H9 (cell line): ENCODE measurements at regions not wholly inside any gene's neighbourhood (a gene's known extent, or its start where the extent isn't known, plus 50 kb on each side); places are given as distances from the start of the nearest gene placed in this dataset.

Experiments
- DNase-seq: peaks from one replicate; pipeline ENCODE4 v3.0.0-alpha.2; 2017
- H2AFZ ChIP-seq: one replicate; pipeline ENCODE4 v1.6.1; 2013; ENCODE audit warnings: mild to moderate bottlenecking, low read length, control low read depth, moderate library complexity
- H2AK5ac ChIP-seq: 2 replicates; pipeline ENCODE4 v1.6.1; 2013; ENCODE audit warnings: low read length, control low read depth, mixed read lengths; ENCODE audit not compliant: insufficient read length
- H2BK120ac ChIP-seq: one replicate; pipeline ENCODE4 v1.6.1; 2013; ENCODE audit warnings: low read depth, mild to moderate bottlenecking, low read length, control low read depth, inconsistent platforms; ENCODE audit not compliant: poor library complexity, severe bottlenecking
- H2BK12ac ChIP-seq: 2 replicates; pipeline ENCODE4 v1.6.1; 2013; ENCODE audit warnings: low read length, control low read depth, mixed read lengths, low read depth; ENCODE audit not compliant: insufficient read length
- H2BK15ac ChIP-seq: 2 replicates; pipeline ENCODE4 v1.6.1; 2013; ENCODE audit warnings: low read depth, low read length, control low read depth
- H2BK20ac ChIP-seq: one replicate; pipeline ENCODE4 v1.6.1; 2013; ENCODE audit warnings: low read depth, mild to moderate bottlenecking, low read length, control low read depth, inconsistent platforms; ENCODE audit not compliant: poor library complexity, severe bottlenecking
- H2BK5ac ChIP-seq: 2 replicates; pipeline ENCODE4 v1.6.1; 2013; ENCODE audit warnings: low read length, control low read depth, mixed read lengths; ENCODE audit not compliant: insufficient read length
- H3K14ac ChIP-seq: 2 replicates; pipeline ENCODE4 v1.6.1; 2013; ENCODE audit warnings: low read length, control low read depth; ENCODE audit not compliant: insufficient read depth
- H3K18ac ChIP-seq: 2 replicates; pipeline ENCODE4 v1.6.1; 2013; ENCODE audit warnings: low read depth, mild to moderate bottlenecking, mixed read lengths, low read length, control low read depth; ENCODE audit not compliant: insufficient read length
- H3K23ac ChIP-seq: 2 replicates; pipeline ENCODE4 v1.6.1; 2013; ENCODE audit warnings: low read length, control low read depth, mixed read lengths, low read depth; ENCODE audit not compliant: insufficient read length
- H3K23me2 ChIP-seq: 2 replicates; pipeline ENCODE4 v1.6.1; 2013; ENCODE audit warnings: low read depth, mild to moderate bottlenecking, mixed read lengths, low read length, control low read depth; ENCODE audit not compliant: insufficient read length, poor library complexity, severe bottlenecking
- H3K27ac ChIP-seq: 2 replicates; pipeline ENCODE4 v1.5.1; 2013; ENCODE audit warnings: low read length, control low read depth, mixed read lengths, low read depth; ENCODE audit not compliant: insufficient read length
- H3K27me3 ChIP-seq: 2 replicates; pipeline ENCODE4 v1.6.1; 2013; ENCODE audit warnings: low read length, control low read depth, inconsistent platforms; ENCODE audit not compliant: insufficient read depth
- H3K4ac ChIP-seq: 2 replicates; pipeline ENCODE4 v1.6.1; 2013; ENCODE audit warnings: low read depth, mild to moderate bottlenecking, control low read depth, inconsistent platforms, low read length, moderate library complexity
- H3K4me1 ChIP-seq: 2 replicates; pipeline ENCODE4 v1.6.1; 2013; ENCODE audit warnings: low read length, control low read depth, inconsistent platforms; ENCODE audit not compliant: insufficient read depth
- H3K4me2 ChIP-seq: 2 replicates; pipeline ENCODE4 v1.6.1; 2013; ENCODE audit warnings: low read length, control low read depth, mixed read lengths; ENCODE audit not compliant: insufficient read length, insufficient read depth
- H3K56ac ChIP-seq: 2 replicates; pipeline ENCODE4 v1.6.1; 2013; ENCODE audit warnings: low read depth, mild to moderate bottlenecking, mixed read lengths, low read length, control low read depth; ENCODE audit not compliant: insufficient read length
- H3K79me1 ChIP-seq: 2 replicates; pipeline ENCODE4 v1.6.1; 2013; ENCODE audit warnings: low read depth, mild to moderate bottlenecking, moderate library complexity, low read length, control low read depth, inconsistent platforms; ENCODE audit not compliant: insufficient read depth, poor library complexity, severe bottlenecking
- H3K79me2 ChIP-seq: 2 replicates; pipeline ENCODE4 v1.6.1; 2013; ENCODE audit warnings: low read length, control low read depth, inconsistent platforms; ENCODE audit not compliant: insufficient read depth
- H3K9ac ChIP-seq: 2 replicates; pipeline ENCODE4 v1.6.1; 2013; ENCODE audit warnings: low read length, control low read depth, mixed read lengths; ENCODE audit not compliant: insufficient read length; ENCODE audit errors: extremely low read depth
- H3K9me3 ChIP-seq: one replicate; pipeline ENCODE4 v1.6.1; 2013; ENCODE audit warnings: low read depth, low read length, inconsistent platforms; ENCODE audit not compliant: control insufficient read depth
- H3T11ph ChIP-seq: one replicate; pipeline ENCODE4 v1.6.1; 2013; ENCODE audit warnings: mild to moderate bottlenecking, low read length, control low read depth, inconsistent platforms
- H4K20me1 ChIP-seq: one replicate; pipeline ENCODE4 v1.6.1; 2013; ENCODE audit not compliant: control insufficient read depth, insufficient read length, insufficient read depth
- H4K5ac ChIP-seq: 2 replicates; pipeline ENCODE4 v1.6.1; 2013; ENCODE audit warnings: low read depth, mild to moderate bottlenecking, mixed read lengths, low read length, control low read depth; ENCODE audit not compliant: insufficient read length
- H4K8ac ChIP-seq: replicated peaks from 2 replicates; pipeline ENCODE4 v1.6.1; 2013; ENCODE audit warnings: low read length, control low read depth, mixed read lengths, low read depth; ENCODE audit not compliant: insufficient read length
- H4K91ac ChIP-seq: 2 replicates; pipeline ENCODE4 v1.6.1; 2013; ENCODE audit warnings: low read depth, mild to moderate bottlenecking, moderate library complexity, mixed read lengths, low read length, control low read depth; ENCODE audit not compliant: insufficient read length
- H3K27ac Mint-ChIP-seq, 3 experiments: 2 replicates in 2 of 3; 3 replicates in 1 of 3; pipeline ENCODE4 v1.8.0; 2020 to 2021; ENCODE audit warnings: mixed read lengths in 3 of 3, mild to moderate bottlenecking in 1 of 3, moderate library complexity in 1 of 3
- H3K27me3 Mint-ChIP-seq: 2 replicates; pipeline ENCODE4 v1.8.0; 2021; ENCODE audit warnings: low read depth, mild to moderate bottlenecking, moderate library complexity, mixed read lengths
- H3K36me3 Mint-ChIP-seq, 3 experiments: 2 replicates in 2 of 3; 3 replicates in 1 of 3; pipeline ENCODE4 v1.8.0; 2020 to 2021; ENCODE audit warnings: low read depth in 3 of 3, mixed read lengths in 3 of 3; ENCODE audit not compliant: insufficient read depth in 1 of 3
- H3K4me1 Mint-ChIP-seq, 2 experiments: 2 replicates each; pipeline ENCODE4 v1.8.0; 2020; ENCODE audit warnings: mixed read lengths in 2 of 2
- H3K4me3 Mint-ChIP-seq, 2 experiments: 2 replicates in 1 of 2; 3 replicates in 1 of 2; pipeline ENCODE4 v1.8.0; 2020 to 2021; ENCODE audit warnings: mild to moderate bottlenecking in 2 of 2, mixed read lengths in 2 of 2, moderate library complexity in 1 of 2
- H3K9me3 Mint-ChIP-seq, 2 experiments: 2 replicates in 1 of 2; 3 replicates in 1 of 2; pipeline ENCODE4 v1.8.0; 2020; ENCODE audit warnings: mild to moderate bottlenecking in 2 of 2, mixed read lengths in 2 of 2, moderate library complexity in 1 of 2
- TF ChIP-seq, protein P1 (sequence below): fragments of 200-600 bp; sonication (generic); conservative IDR thresholded peaks from 3 replicates; pipeline ENCODE4 v1.8.0; 2021; ENCODE audit warnings: antibody characterized with exemption, mild to moderate bottlenecking

DNA sequence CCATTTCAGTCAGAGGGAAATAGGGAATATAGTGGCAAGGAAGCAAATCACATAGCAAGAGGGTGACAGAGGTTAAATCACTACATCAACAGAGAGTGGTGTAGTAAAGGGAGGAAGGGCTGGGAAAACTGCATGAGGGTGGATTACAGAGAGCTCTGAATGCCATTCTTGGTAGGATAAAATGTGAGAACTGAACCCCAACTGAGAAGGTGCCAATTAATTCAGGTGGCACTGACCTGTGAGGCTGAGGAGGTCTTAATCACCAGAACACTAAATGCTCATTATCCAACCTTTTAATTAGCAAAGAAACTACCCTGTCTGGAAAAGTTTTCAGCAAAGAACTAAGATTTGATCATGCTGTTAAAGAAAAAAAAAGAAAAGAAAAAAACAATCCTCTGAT, 202.7 kb downstream of the LRRN1 start:
- no peak overlapping the region for H3K27ac Mint-ChIP-seq
- H3K4me3 Mint-ChIP-seq: no peak overlapping the region

More for the DNA sequence above, 202.7 kb downstream of the LRRN1 start:
- Mint-ChIP-seq H3K36me3 (no peaks in the 10 kb centered on the region), H3K27me3 (peaks cover under 1% of the 10 kb centered on the region; the same call in 1 of the 2 replicates), H3K4me1 (peaks cover 6 to 9% of the 10 kb centered on the region in 2 experiments; a peak in 3 of 4 replicates), H3K9me3 (peaks cover 0 to 3% of the 10 kb centered on the region in 2 experiments; a peak in 1 of 5 replicates)
- Histone ChIP-seq H3K9me3 (no peaks in the 10 kb centered on the region), H3K4me2 (no peak overlapping the region), H4K8ac (no peak overlapping the region), H3K27ac (no peak overlapping the region), H2AFZ (no peak overlapping the region), H3K4me1 (no peaks in the 10 kb centered on the region), H2BK5ac (no peak overlapping the region), H3K27me3 (no peaks in the 10 kb centered on the region), H3K18ac (no peak overlapping the region), H4K91ac (no peak overlapping the region), H3K79me2 (no peaks in the 10 kb centered on the region), H3K79me1 (no peaks in the 10 kb centered on the region), H2AK5ac (no peak overlapping the region), H3K23ac (no peak overlapping the region), H2BK120ac (no peak overlapping the region), H3K9ac (no peak overlapping the region), H3K14ac (no peak overlapping the region), H3K56ac (no peak overlapping the region), H2BK12ac (no peak overlapping the region), H3K4ac (no peak overlapping the region), H2BK20ac (no peak overlapping the region), H2BK15ac (no peak overlapping the region), H3T11ph (no peak overlapping the region), H4K5ac (no peak overlapping the region), H3K23me2 (no peaks in the 10 kb centered on the region), H4K20me1 (no peaks in the 10 kb centered on the region)
- no peak for DNase-seq
- TF ChIP-seq, protein P1, sequence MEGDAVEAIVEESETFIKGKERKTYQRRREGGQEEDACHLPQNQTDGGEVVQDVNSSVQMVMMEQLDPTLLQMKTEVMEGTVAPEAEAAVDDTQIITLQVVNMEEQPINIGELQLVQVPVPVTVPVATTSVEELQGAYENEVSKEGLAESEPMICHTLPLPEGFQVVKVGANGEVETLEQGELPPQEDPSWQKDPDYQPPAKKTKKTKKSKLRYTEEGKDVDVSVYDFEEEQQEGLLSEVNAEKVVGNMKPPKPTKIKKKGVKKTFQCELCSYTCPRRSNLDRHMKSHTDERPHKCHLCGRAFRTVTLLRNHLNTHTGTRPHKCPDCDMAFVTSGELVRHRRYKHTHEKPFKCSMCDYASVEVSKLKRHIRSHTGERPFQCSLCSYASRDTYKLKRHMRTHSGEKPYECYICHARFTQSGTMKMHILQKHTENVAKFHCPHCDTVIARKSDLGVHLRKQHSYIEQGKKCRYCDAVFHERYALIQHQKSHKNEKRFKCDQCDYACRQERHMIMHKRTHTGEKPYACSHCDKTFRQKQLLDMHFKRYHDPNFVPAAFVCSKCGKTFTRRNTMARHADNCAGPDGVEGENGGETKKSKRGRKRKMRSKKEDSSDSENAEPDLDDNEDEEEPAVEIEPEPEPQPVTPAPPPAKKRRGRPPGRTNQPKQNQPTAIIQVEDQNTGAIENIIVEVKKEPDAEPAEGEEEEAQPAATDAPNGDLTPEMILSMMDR: no peak
